ENCODE measurements at regions not wholly inside any gene's neighbourhood (a gene's known extent, or its start where the extent isn't known, plus 50 kb on each side); places are given as distances from the start of the nearest gene placed in this dataset.
"Not testable (repeated sequence)": the region's sequence is repeated elsewhere in the genome, so short reads cannot be mapped to it uniquely, and the experiment has no call there.

GRCh38 chr2:91766349-91767048 is 3075.0 kb downstream of the RPIA start:
- not testable (repeated sequence) for H3K36me3 ChIP-seq (ENCODE audit: insufficient read depth, insufficient read length, low read length); H3K9ac ChIP-seq (ENCODE audit: insufficient read length, low read depth); DNase-seq (ENCODE audit: low read depth, low spot score); H3K4me3 ChIP-seq (ENCODE audit: insufficient read length, low read depth); H3K27me3 ChIP-seq (ENCODE audit: insufficient read depth, insufficient read length); H3K9me3 ChIP-seq (ENCODE audit: insufficient read depth, low read length); H3K4me1 ChIP-seq (ENCODE audit: insufficient read depth, insufficient read length)

- not testable (repeated sequence) for H3K4me3 ChIP-seq (ENCODE audit: insufficient read length, low read depth); H3K9me3 ChIP-seq (ENCODE audit: insufficient read depth, low read length); H3K4me1 ChIP-seq (ENCODE audit: insufficient read depth, insufficient read length); H3K9ac ChIP-seq (ENCODE audit: insufficient read length, low read depth); H3K27me3 ChIP-seq (ENCODE audit: insufficient read depth, insufficient read length); DNase-seq (ENCODE audit: low read depth, low spot score); H3K36me3 ChIP-seq (ENCODE audit: insufficient read depth, insufficient read length, low read length)
Measured at GRCh38 chr2:91768301-91768700, 3076.8 kb downstream of the RPIA start.

GRCh38 chr2:91768997-91769396 is 3077.5 kb downstream of the RPIA start:
- not testable (repeated sequence) for H3K27me3 ChIP-seq (ENCODE audit: insufficient read depth, insufficient read length); DNase-seq (ENCODE audit: low read depth, low spot score); H3K4me3 ChIP-seq (ENCODE audit: insufficient read length, low read depth); H3K9me3 ChIP-seq (ENCODE audit: insufficient read depth, low read length); H3K4me1 ChIP-seq (ENCODE audit: insufficient read depth, insufficient read length); H3K36me3 ChIP-seq (ENCODE audit: insufficient read depth, insufficient read length, low read length); H3K9ac ChIP-seq (ENCODE audit: insufficient read length, low read depth)

- DNase-seq (ENCODE audit: low read depth, low spot score); H3K4me3 ChIP-seq (ENCODE audit: insufficient read length, low read depth); H3K4me1 ChIP-seq (ENCODE audit: insufficient read depth, insufficient read length); H3K9ac ChIP-seq (ENCODE audit: insufficient read length, low read depth); H3K27me3 ChIP-seq (ENCODE audit: insufficient read depth, insufficient read length); H3K36me3 ChIP-seq (ENCODE audit: insufficient read depth, insufficient read length, low read length); H3K9me3 ChIP-seq (ENCODE audit: insufficient read depth, low read length): not testable (repeated sequence)
Measured at GRCh38 chr2:91770046-91770575, 3078.6 kb downstream of the RPIA start.

GRCh38 chr2:91771604-91772003 is 3080.1 kb downstream of the RPIA start:
- DNase-seq (ENCODE audit: low read depth, low spot score); H3K9me3 ChIP-seq (ENCODE audit: insufficient read depth, low read length): not testable (repeated sequence)

GRCh38 chr2:91772240-91772937 is 3080.9 kb downstream of the RPIA start:
- not testable (repeated sequence) for H3K4me3 ChIP-seq (ENCODE audit: insufficient read length, low read depth); H3K9ac ChIP-seq (ENCODE audit: insufficient read length, low read depth)

More at GRCh38 chr2:91771604-91772003, 3080.1 kb downstream of the RPIA start:
- H3K4me3 ChIP-seq (ENCODE audit: insufficient read length, low read depth); H3K36me3 ChIP-seq (ENCODE audit: insufficient read depth, insufficient read length, low read length); H3K4me1 ChIP-seq (ENCODE audit: insufficient read depth, insufficient read length); H3K9ac ChIP-seq (ENCODE audit: insufficient read length, low read depth); H3K27me3 ChIP-seq (ENCODE audit: insufficient read depth, insufficient read length): not testable (repeated sequence)

GRCh38 chr2:91773810-91774209 is 3082.3 kb downstream of the RPIA start:
- not testable (repeated sequence) for H3K9ac ChIP-seq (ENCODE audit: insufficient read length, low read depth); H3K27me3 ChIP-seq (ENCODE audit: insufficient read depth, insufficient read length); H3K4me1 ChIP-seq (ENCODE audit: insufficient read depth, insufficient read length); H3K9me3 ChIP-seq (ENCODE audit: insufficient read depth, low read length); DNase-seq (ENCODE audit: low read depth, low spot score); H3K36me3 ChIP-seq (ENCODE audit: insufficient read depth, insufficient read length, low read length); H3K4me3 ChIP-seq (ENCODE audit: insufficient read length, low read depth)

More at GRCh38 chr2:91772240-91772937, 3080.9 kb downstream of the RPIA start:
- not testable (repeated sequence) for H3K4me1 ChIP-seq (ENCODE audit: insufficient read depth, insufficient read length); DNase-seq (ENCODE audit: low read depth, low spot score); H3K36me3 ChIP-seq (ENCODE audit: insufficient read depth, insufficient read length, low read length); H3K9me3 ChIP-seq (ENCODE audit: insufficient read depth, low read length); H3K27me3 ChIP-seq (ENCODE audit: insufficient read depth, insufficient read length)

- not testable (repeated sequence) for H3K27me3 ChIP-seq (ENCODE audit: insufficient read depth, insufficient read length); H3K9me3 ChIP-seq (ENCODE audit: insufficient read depth, low read length); DNase-seq (ENCODE audit: low read depth, low spot score); H3K9ac ChIP-seq (ENCODE audit: insufficient read length, low read depth); H3K4me3 ChIP-seq (ENCODE audit: insufficient read length, low read depth); H3K36me3 ChIP-seq (ENCODE audit: insufficient read depth, insufficient read length, low read length); H3K4me1 ChIP-seq (ENCODE audit: insufficient read depth, insufficient read length)
Measured at GRCh38 chr2:91775193-91775592, 3083.7 kb downstream of the RPIA start.

GRCh38 chr2:91780324-91780723 is 3088.9 kb downstream of the RPIA start:
- not testable (repeated sequence) for DNase-seq (ENCODE audit: low read depth, low spot score); H3K9ac ChIP-seq (ENCODE audit: insufficient read length, low read depth); H3K4me1 ChIP-seq (ENCODE audit: insufficient read depth, insufficient read length); H3K36me3 ChIP-seq (ENCODE audit: insufficient read depth, insufficient read length, low read length); H3K4me3 ChIP-seq (ENCODE audit: insufficient read length, low read depth); H3K27me3 ChIP-seq (ENCODE audit: insufficient read depth, insufficient read length); H3K9me3 ChIP-seq (ENCODE audit: insufficient read depth, low read length)

- not testable (repeated sequence) for H3K36me3 ChIP-seq (ENCODE audit: insufficient read depth, insufficient read length, low read length); H3K4me1 ChIP-seq (ENCODE audit: insufficient read depth, insufficient read length); H3K4me3 ChIP-seq (ENCODE audit: insufficient read length, low read depth); H3K9me3 ChIP-seq (ENCODE audit: insufficient read depth, low read length); DNase-seq (ENCODE audit: low read depth, low spot score); H3K9ac ChIP-seq (ENCODE audit: insufficient read length, low read depth); H3K27me3 ChIP-seq (ENCODE audit: insufficient read depth, insufficient read length)
Measured at GRCh38 chr2:91809391-91809790, 3061.8 kb upstream of the TEKT4 start.
